ENCODE measurements at regions not wholly inside any gene's neighbourhood (a gene's known extent, or its start where the extent isn't known, plus 50 kb on each side); places are given as distances from the start of the nearest gene placed in this dataset.
"Not testable (repeated sequence)": the region's sequence is repeated elsewhere in the genome, so short reads cannot be mapped to it uniquely, and the experiment has no call there.

- DNase-seq = peak; percentile 69
Measured at GRCh38 chr5:39526914-39527477, 102.2 kb upstream of the DAB2 start.

DNA sequence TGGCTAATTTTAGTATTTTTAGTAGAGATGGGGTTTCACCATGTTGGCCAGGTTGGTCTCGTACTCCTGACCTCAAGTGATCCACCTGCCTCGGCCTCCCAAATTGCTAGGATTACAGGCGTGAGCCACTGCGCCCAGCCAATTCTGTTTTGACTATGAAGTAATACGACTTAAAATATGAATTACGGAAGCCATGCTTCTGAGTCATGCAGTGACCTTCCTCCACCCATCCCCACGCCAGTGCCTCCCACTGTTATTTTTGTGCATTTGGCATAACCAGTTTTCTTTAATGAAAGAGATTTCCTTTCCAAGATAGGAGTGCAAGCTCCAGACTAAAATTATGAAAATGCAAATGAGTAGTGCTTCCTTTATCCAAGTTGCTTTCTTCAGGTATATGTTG, 101.0 kb upstream of the DAB2 start:
- DNase-seq = not testable (repeated sequence)

GRCh38 chr5:39525271-39525670, 100.5 kb upstream of the DAB2 start:
- DNase-seq = no peak

- DNase-seq = peak; percentile 91
Measured at GRCh38 chr5:39523821-39524220, 99.0 kb upstream of the DAB2 start.

GRCh38 chr5:39521940-39522590, 97.3 kb upstream of the DAB2 start:
- DNase-seq = peak; percentile 45

DNA sequence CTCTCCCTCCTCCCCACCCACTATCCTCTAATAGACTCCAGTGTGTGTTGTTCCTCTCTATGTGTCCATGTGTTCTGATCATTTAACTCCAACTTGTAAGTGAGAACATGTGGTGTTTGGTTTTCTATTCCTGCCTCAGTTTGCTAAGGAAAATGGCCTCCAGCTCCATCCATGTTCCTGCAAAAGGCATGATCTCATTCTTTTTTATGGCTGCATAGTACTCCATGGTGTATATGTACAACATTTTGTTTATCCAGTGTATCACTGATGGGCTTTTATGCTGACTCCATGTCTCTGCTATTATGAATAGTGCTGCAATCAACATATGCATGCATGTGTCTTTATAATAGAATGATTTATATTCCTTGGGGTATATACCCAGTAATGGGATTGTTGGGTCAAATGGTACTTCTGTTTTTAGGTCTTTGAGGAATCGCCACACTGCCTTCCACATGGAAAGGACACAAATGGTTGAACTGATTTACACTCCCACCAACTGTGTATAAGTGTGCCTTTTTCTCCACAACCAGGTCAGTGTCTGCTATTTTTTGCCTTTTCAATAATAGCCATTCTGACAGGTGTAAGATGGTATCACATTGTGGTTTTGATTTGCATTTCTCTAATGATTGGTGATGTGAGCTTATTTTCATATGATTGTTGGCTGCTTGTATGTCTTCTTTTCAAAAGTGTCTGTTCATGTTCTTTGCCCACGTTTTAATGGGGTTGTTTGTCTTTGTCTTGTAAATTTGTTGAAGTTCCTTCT, 96.5 kb upstream of the DAB2 start:
- DNase-seq = no peak

GRCh38 chr5:39520232-39520572, 95.4 kb upstream of the DAB2 start:
- peak; percentile 94 for DNase-seq

DNA sequence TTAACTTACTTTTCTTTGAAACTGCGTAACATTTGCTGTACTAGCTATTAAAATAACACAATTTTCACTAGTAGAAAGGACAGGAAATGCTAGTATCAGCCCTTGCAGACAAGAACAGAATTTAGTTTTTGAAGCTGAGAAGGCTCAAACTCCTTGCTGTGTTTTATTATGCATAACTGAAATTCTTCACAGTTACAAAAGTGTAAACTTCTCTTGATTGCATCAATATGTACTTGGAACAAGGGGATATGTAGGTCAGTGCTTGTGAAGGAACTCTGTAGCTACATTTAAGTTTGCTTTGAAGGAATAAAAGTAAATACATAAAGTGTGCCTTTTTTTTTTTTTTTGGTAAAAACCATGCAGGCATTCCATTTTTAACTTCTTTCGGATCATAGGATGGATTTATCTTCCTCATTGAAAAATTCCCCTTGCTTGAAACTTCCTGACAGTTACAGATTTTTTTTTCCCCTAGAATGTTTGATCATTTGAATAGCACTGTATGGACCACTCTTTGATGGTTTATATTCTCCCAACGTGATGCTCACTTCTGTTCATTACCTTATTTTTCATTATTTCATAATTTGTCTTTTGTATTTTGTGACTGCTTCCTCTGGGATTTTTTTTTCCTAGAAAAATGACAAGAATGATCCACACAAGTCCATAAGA, 94.9 kb upstream of the DAB2 start:
- peak; percentile 84 for DNase-seq

GRCh38 chr5:39519079-39519478, 94.3 kb upstream of the DAB2 start:
- DNase-seq = peak; percentile 33

DNA sequence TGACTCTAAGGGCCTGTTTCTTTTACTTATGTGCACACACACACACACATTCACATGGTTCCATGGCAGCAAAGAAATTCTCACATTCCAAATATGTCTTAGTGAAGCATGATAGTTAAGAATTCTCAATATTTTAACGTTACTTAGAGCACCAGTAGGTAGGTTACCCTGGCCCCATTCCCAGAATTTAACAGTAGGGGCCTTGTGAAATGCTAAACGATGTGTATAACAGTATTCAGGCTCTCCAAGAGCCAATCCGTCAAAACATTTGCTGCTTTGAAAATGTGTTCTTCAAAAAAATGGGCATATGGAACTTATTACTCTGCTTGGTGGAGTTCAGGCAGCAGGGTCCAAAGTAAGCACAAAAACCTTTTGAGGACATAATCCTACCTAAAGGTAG, 93.7 kb upstream of the DAB2 start:
- DNase-seq = peak; percentile 96

DNA sequence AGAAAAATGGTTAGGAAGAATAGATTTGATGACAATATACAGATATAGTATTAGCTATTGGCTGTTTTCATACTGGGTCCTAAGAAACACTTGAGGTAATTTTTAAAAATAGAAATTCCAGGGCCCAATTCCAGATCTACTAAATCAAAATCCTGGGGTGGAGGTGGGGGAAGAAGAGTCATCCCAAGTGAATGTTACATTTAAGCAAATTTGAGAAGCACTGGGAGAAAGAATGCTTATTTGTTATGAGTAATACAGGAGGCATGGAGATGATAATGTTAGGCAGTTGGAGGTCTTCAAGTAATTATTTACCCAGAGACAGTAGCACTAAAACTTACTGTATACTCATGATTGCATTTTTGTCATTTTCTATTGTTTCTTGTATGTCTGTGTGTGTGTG, 93.0 kb upstream of the DAB2 start:
- peak; percentile 99 for DNase-seq

DNA sequence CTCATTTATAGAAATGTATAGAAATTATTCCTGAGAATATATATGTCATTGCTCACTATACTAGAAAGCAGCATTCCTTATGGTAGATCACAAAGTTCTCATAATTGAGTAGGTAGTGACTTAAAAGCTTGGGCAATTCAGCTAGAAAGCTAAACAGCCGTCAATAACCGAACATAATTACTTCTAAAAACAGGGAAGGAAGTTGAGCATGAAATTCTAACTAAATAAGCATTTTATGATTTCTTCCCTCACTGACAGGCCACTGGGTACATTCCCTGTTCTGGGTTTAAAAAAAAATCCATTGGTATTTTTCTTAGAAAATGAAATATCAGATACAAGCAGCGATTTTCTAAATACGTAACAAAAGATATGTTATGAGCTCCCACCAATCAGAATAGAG, 91.1 kb upstream of the DAB2 start:
- no peak for DNase-seq

DNA sequence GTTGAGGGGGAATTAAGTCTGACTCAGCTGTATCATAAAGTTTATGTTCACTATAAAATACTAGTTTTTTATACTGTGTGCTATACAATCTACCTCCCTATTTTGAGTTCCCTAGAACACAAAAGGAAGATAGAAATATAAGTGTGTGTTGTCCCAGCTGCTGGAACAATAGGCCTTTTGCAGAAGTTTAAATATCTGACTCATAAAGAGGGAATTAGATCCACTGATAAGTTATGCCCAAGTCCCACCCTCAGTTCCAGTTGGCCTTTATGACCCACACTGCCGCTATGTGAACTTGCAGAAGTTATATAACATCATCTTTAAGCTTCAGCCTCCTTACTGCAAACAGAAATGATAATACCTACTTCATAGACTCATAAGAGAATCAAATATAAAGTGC, 88.5 kb upstream of the DAB2 start:
- DNase-seq = peak; percentile 58

GRCh38 chr5:39506211-39506610, 81.4 kb upstream of the DAB2 start:
- DNase-seq = no peak

DNA sequence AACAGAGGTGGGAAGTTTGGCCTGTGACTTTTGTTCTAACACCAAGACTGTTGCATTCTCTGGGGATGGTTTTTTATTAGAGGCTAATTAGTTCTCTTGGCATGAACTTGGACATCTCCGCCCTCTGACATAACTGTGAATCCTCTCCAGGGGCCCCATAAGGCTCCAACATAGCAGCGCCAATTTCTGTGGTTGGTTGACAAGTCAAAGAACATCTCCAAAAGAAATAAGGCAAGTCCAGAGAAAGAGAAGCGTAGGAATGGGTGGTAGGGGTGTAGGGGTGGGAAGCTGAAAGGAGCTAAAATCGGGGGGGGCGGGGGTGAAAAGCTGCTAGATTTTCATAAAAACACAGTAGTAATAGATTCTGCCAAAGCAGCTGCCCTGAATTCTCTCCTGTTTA, 81.0 kb upstream of the DAB2 start:
- no peak for DNase-seq

DNA sequence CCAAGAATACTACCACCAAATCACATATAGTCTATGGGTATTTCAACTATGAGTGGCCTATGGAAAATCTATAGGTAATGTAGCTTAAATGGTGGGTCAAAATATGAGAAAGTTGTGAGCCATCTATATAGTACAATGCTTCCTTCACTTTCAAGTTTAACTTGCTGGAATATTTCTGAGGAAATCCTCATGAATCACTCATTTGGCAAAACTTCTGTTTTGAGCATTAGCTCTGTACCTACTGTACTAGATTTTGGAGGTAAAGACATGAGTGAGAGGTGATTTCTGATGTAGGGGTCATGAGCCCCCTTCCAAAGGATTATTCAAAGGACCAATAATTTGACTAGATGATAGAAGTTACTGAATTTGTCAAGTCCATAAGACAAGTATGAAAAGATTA, 80.6 kb upstream of the DAB2 start:
- DNase-seq = no peak

DNA sequence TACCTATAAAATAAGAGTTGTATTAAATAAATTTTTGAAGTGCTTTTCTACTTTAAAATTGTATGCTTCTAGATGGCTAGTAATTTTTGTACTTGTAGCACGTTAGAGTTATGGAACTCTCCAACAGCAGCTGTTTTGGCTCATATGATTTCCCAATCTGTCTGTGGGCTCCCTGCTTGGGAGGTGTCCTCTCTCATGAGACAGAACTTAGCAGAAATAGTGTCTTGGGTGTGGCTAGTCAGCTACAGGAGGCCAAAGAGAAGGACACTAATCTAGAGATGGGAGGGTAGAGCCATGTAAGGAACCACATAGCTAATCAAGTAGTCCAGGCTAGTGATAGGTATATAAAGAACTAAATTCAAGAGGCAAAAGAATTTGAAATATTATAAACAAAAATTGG, 78.4 kb upstream of the DAB2 start:
- DNase-seq = peak; percentile 46

DNA sequence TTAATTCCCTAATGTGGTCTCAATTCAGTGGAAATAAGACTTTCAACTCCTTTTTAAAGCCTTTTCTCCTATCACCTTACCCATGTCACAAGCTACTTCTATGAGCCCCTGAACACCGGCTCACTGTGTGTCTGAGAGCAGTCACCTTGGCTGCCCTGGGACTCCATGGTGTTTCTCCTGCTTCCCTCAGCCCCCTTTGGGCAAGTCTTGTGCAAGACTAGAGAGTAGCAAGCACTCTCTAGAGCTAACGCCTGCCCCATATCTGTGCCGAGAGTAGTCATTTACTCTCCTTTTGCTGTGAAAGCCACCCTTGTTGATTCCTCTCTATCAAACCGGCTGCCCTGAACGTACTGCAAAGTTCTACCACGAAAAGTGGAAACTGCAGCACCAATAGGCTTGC, 77.9 kb upstream of the DAB2 start:
- no peak for DNase-seq

DNA sequence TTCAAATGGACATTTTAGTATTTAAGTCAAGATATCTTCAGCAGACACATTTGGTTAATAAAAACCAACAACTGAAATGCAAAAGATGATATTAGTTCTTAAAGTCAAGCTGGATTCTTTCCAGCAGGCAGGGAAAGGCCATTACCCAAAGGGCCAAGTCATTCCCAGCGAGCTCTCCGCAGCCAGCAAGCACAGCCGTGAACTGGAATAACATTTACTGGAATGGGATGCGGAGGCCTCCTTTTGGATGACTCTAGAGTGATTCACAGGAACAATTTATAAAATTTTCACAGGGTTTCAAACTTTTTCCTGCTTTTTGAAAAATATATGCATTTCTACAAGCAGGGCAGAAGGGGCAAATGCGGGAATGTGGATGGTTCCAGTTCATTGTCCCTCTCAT, 76.6 kb upstream of the DAB2 start:
- DNase-seq = peak; percentile 95

GRCh38 chr5:39500551-39501175, 75.9 kb upstream of the DAB2 start:
- DNase-seq = peak; percentile 63

GRCh38 chr5:39498278-39498952, 73.6 kb upstream of the DAB2 start:
- DNase-seq = peak; percentile 76

DNA sequence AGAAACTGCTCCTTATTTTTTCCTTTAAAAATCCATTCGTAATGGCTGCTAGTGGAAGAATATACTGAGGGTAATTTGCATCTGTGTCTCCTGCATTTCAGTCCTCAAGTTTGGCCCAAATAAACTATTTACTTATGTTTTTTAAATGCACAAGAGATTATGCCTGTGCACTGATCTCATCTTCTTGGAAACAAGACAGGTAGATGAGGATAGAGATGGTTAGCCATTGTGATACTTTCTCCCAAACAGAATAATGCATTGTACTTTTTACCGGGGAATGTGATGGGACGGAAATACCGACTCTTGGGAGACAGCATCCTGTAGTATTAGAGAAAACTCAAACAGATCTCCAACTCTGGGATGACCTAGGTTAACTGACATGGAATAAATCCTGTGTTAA, 72.5 kb upstream of the DAB2 start:
- no peak for DNase-seq

DNA sequence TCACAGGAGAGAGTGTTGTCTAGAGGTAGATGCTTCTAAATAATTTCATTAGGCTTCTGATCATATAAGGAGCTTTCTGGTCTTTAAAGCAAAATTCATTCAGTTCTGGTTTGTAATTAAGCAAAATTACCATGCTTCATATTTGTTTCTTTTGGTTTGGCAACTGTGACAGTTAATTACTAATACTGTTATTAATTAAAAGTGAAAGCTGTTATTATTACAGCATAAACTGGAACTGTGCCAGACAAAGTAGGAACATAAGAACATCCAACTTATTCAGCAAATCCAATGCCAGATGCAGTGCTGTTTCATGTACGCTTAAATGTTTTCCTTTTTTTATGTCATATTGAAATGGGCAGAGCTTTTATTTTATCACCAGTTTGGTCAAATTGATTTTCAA, 70.4 kb upstream of the DAB2 start:
- DNase-seq = no peak
